T-helper 1 cell treated with Interleukin-12 subunit alpha and Interleukin-12 subunit beta and Interleukin-4 antibody, amounts not matched to agents 30 ng/mL and 1 ng/mL, for 36 hours (primary cell): ENCODE measurements at regions not wholly inside any gene's neighbourhood (a gene's known extent, or its start where the extent isn't known, plus 50 kb on each side); places are given as distances from the start of the nearest gene placed in this dataset.
"Not testable (repeated sequence)": the region's sequence is repeated elsewhere in the genome, so short reads cannot be mapped to it uniquely, and the experiment has no call there.

Experiments
- intact Hi-C: fragments of 100-400 bp; cut with micrococcal nuclease; formaldehyde crosslinking; loops from one replicate; pipeline ENCODE4 v1.15.1; 2024

DNA sequence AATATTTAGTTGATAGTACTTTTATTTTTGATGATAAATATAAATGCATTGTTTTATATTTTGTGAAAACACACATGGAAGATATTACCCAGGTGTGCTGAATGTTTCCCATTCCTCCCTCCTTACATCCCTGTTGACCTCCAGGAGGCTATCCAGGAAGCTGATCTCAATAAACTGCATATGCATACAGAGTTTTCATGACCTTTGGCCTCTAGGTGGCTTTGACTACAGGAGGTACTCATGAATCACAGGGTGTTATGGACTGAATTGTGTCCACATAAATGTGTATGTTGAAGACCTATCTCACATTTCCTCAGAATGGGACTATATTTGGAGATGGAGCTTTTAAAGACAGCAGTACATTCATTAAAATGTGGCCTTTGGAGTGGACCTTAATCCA, 914.9 kb upstream of the NCAM2 start:
- intact Hi-C loops = no loop called here

DNA sequence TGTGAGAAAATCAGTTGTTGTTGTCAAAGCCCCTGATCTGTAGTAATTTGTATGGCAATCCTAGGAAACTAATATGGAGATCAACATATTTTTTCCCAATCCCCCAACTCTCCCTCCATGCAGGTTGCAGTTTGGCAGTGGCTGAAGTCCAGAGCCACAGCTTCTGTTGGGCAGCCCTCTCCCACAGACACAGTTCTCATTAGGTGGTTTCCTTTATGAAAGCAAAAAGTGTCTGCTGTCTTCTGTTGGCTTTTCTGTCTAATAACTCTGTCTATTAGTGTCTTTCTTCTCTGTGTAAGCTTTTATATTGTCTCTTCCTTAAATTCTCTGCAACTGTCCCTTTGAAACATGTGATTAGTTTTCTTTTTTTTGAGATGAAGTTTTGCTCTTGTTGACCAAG, 914.3 kb upstream of the NCAM2 start:
- intact Hi-C loops = no loop called here

DNA sequence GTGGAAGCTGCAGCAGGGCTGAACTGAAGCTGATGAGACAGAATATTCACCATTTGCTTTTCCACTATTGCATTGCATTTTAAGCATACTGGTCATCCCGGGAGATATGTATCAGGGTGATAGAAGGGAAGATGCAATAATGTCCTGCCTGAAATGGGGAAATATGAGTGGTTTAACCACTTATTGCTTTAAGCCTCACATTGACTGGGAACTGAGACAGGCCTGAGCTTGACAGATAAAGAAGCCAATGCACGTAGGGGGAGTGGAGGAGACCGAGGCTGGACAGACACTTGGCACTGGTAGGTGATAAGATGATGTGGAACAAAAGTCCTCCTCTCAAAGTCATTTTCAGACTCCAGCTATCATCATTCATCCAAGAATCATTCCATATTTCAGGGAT, 911.7 kb upstream of the NCAM2 start:
- intact Hi-C loops = no loop called here

DNA sequence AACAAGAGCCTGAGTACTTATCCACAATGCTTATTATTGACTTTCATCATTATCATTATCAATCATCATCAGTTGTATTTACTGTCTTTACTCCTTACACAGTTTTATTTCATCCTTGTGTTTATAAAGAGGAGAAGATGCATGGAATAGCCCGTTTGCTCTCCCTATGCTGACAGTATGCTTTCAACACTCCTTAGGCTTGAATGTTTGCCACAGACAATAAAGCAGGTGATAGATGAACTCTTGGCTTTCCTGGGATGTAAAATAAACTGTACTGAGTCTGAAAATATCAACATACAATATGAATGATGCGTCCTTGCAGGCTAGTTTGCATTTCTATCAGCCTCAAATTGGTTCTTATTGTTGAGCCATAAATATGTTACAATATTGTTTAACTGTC, 891.8 kb upstream of the NCAM2 start:
- intact Hi-C loops = no loop called here

DNA sequence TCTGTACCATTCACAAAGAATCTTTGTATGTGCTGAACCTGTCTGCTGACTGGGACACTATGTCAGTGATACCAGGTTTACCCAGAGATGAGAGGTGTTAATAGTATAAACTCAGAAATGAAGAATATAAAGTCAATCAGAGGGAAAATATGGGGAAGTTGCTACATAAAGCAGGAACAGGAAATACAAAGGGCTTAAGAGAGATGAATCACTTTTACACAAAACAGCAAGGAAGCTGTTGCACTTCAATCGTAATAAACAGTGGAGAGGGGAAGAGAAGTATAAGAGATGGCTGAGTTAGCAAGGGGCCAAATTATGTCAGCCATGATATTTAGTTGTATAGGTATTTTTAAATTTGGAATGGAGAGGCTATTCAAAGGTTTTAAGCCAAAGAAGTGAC, 890.2 kb upstream of the NCAM2 start:
- intact Hi-C loops = no loop called here

DNA sequence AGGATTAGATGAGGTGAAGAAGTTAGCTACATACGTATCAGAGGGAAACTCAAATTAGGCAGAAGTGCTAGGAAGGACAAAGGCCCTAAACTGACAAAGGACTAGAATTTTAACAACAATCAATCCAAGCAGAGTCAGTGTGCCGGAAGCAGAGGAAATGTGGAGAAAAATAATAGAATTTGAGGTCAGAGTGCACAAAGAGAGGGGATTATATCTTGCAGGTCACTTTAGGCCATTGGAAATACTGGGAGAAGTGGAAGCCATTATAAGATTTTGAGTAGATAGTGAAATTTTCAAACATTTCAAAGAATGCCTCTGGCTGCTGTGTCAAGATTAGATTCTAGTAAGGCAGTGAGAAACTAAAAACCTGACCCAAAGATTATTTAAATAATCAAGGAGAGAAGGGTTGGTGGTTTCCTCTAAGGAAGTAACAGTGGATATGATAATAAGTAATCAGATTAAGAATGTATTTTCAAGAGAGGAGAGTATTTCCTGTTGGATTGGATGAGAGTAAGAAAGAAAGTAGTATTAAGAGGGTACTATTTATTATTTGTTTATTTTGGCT, 889.2 kb upstream of the NCAM2 start:
- intact Hi-C loops = no loop called here

DNA sequence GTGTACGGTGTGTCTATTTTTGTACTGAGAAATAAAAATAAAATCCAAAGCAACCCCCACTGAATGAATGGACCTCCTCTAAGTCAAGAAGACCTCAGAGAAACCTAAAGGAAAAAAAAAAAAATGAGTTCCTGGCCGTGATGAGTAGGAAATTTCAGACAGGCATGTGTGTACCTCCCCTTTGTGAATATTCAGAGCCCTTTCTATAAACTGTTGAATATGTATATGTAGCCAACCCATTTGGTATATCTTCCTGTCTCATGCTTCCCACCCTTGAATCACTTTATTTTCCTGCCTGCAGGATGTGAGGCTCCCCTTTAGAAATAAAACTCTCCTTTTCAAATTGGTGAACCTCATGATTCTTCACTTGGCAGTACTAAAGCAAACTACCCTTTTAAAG, 887.8 kb upstream of the NCAM2 start:
- intact Hi-C loops = no loop called here

DNA sequence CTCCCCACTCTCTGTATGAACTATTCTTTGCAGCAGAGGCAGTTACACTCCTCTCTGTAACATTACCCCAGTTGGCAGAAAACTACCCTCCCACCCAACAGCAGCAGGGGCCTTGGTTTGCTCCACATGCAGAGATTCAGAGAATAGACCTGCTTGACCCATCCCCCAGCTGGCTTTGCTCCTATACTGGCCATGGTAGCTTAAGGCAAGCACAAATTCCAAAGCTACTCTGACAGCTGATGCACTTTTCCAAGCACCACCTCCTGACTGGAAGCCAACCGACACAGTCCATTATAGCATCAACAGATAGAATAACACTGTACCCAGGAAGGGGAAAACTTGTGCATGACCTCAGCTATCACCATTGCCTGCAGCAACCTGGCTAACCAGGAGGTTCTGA, 846.5 kb upstream of the NCAM2 start:
- intact Hi-C loops = no loop called here

DNA sequence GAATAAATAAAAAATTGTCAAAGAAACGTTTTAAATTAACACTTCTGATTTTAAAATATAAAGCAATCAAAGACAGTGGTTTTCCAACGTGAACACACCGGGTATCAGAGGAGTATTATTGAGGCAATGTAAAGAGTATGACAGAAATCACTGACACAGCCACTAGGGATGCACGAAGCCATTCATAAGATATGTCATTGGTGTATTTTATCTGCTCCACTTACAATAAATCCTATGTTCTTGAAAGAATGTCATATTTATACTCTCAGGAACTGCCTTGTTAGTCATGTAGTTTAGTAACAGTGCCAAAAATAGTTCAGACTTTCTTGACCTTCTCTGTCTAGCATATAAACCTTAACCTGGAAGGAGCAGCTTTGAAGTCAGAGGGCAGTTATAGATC, 835.0 kb upstream of the NCAM2 start:
- intact Hi-C loops = no loop called here

DNA sequence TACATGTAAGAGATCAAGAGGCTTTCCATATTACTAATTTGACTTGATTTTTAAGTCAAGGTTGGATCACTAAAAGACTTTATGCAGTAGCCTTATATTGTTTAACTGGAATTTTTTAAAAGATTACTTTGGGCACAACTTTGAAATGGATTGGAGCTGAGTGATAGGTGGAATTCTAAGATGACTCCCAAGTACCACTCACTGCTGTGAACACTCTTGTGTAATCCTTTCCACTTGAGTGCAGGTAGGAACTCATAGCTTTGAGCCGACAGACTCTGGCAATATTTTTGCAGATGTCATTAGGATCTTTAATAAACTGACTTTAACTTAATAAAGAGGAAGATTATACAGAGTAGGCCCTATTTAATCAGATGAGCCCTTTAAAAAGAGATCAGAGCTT, 831.1 kb upstream of the NCAM2 start:
- intact Hi-C loops = no loop called here

DNA sequence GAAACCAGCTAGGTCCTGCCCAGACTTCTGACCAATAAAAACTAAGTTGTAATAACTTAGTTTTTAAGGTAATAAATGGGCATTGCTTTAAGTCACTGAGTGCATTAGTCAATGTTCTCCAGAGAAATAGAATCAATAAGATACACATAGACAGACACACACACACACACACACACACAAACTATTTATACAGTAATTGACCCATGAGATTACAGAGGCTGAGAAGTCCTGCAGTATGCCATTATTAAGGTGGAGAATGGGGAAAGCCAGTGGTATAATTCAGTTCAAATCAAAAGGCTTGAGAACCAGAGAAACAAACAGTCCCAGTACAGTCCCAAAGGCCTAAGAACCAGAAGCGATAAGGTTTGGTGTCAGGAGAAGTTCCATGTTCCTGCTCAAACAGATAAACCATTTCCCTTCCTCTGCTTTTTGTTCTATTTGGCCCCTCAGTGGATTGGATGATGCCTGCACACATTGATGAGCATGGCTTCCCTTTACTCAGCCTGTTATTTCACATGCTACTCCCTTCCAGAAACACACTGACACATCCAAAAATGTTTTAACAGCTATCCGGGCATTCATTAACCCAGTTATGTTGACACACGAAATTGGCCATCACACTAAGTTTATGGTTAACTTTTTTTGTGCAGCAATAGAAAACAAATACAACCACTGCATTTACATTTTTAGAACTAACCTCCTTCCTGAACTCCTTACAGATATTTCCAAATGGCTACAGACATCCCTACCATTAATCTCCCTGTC, 828.2 kb upstream of the NCAM2 start:
- intact Hi-C loops = no loop called here

DNA sequence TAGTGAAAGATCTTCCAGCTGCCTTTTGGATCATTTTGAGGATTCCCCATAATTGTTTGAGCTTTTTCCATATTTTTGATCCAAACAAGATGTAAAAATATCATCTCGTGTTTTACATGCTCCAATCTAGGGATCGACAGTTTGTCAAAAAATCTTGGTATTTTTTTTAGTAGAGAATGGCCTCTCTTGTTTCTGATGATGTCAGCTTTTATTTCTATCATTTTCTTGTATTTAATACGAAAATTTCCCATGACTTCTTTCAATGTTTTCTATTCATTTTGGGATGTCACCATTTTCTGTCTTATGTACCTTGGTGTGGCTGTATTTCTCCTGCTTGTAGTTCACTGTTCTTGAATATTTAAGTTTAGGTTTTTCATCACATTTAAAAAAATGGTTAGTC, 812.0 kb upstream of the NCAM2 start:
- intact Hi-C loops = no loop called here

DNA sequence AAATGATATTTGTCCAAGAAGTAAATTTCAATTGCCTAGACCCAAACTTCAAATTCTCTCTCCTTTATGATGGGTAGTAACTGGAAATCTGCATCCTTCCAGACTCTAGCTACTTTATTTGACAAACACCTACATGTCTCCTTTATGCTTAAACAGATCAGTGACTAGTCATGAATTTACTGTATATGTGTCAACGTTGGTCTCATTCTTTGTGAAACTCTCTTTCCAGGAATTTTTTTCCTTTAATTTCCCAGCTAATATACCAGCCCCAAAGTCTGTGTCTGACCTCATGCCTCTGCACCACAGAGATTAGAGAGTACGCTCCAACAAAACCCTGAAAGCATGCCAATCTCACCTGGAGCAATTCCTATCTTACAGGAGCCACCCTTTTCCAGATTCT, 811.2 kb upstream of the NCAM2 start:
- intact Hi-C loops = no loop called here

DNA sequence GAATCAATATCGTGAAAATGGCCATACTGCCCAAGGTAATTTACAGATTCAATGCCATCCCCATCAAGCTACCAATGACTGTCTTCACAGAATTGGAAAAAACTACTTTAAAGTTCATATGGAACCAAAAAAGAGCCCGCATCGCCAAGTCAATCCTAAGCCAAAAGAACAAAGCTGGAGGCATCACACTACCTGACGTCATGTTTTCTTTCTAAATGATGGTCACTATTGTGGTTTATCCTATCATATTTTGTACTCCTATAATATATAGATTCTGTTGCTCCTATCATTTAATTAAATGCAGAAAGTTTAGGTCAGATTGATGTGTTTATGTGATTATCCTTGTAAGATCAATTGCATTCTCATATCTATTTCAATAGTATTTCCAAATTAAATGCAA, 796.9 kb upstream of the NCAM2 start:
- intact Hi-C loops = not testable (repeated sequence)

DNA sequence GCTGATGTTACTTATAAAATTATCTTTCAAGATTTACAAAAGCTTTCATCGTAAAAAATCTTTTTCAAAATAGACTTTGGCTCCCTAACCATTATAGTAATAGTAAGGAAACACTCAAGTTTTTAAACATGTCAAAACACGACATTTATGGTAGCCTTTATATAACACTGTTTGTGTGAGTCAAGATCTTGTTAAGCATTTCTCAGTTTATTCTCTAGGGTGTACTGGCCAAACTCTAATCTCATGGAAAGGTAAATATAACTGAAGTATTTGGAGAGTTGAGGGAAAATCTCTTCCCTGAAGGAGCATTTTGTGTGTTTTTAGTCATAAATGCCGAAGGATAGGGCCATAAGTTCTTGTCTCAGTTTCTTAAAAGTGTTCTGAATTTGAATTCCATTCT, 790.9 kb upstream of the NCAM2 start:
- intact Hi-C loops = no loop called here

DNA sequence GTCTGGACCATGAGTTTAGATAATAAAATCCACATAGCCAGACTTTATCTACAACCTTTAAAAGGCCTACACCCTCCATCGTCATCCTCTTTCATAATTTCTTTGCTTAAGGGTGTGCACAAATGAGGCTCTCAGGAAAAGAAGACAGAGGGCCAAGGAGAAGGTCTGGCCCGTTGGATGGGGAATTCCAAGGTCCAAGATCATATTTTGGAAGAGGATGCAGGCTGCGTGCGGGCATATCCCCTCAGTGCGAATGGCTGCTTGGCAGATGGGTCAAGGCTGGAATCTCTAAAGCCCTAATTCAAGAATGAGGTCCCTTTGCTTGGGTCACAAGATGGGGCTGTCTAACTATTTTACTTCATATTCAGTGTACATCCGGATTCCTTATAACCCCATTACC, 782.2 kb upstream of the NCAM2 start:
- intact Hi-C loops = no loop called here

DNA sequence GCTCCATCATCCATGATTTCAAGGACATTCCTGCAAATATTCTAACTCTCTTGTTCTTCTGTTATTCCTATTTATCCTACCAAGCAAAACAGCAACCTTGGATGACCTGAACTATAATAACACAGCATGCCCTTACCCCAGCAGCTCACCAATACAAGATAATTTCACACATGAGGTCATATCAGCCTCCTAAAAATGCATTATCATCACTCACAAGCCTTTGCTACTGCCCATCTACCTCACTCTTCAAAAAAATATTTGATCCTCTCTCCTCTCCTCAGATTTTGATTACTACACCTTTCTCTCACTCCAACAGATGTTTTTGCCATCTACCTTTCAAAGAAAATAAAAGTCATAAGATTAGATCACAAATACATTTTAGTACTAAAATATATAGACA, 777.6 kb upstream of the NCAM2 start:
- intact Hi-C loops = no loop called here

DNA sequence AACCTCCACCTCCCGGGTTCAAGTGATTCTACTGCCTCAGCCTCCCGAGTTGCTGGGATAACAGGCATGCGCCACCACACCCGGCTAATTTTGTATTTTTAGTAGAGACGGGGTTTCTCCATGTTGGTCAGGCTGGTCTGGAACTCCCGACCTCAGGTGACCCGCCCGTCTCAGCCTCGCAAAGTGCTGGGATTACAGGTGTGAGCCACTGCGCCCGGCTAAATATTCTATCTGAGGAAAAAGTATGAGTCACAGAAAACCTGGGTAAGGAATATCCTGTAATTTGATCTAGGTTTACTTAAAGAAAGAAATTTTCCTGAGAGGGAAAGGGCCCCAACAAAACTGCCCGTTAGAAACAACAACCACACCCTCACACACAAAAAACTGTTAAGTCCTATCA, 776.2 kb upstream of the NCAM2 start:
- intact Hi-C loops = not testable (repeated sequence)

DNA sequence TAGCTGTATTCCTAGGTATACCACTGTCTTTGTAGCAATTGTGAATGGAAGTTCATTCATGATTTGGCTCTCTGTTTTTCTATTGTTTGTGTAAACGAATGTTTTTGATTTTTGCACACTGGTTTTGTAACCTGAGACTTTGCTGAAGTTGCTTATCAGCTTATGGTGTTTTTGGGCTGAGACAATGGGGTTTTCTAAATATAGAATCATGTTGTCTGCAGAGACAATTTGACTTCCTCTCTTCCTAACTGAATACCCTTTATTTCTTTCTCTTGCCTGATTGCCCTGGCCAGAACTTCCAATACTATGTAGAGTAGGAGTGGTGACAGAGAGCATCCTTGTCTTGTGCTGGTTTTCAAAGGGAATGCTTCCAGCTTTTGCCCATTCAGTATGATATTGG, 761.6 kb upstream of the NCAM2 start:
- intact Hi-C loops = not testable (repeated sequence)

DNA sequence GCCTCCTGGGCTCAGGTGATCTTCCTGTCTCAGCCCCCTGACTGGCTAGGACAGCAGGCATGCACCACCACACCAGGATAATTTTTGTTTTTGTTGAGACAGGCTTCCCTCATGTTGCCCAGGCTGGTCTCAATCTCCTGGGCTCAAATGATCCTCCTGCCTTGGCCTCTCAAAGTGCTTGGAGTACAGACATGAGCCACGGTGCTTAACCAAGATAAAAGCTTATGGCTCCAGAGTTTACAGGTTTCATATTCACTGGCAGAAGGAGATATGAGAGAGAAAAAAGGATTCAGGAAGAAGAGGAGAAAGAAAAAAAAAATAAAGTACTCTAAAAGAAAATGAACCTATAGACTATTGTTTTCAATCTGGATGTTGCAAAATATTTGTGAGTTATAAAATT, 748.8 kb upstream of the NCAM2 start:
- intact Hi-C loops = no loop called here

DNA sequence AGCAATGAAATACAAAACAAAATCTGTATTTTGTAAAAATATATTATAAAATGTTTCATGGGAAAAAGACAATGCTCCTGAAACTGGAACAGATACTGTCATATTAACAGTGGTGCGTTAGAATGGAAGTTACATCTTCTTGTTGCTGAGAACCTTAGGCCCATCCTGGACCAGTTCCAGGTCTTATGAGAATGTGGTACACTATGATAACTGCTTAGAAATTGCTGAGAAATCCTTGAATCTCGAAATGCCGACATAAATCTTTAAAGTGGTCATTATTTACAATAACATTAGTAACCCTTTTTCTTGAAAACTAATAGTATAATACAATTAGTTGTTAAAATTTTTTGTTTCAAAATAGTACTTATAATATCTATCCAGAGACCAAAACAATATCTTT, 747.9 kb upstream of the NCAM2 start:
- intact Hi-C loops = no loop called here

DNA sequence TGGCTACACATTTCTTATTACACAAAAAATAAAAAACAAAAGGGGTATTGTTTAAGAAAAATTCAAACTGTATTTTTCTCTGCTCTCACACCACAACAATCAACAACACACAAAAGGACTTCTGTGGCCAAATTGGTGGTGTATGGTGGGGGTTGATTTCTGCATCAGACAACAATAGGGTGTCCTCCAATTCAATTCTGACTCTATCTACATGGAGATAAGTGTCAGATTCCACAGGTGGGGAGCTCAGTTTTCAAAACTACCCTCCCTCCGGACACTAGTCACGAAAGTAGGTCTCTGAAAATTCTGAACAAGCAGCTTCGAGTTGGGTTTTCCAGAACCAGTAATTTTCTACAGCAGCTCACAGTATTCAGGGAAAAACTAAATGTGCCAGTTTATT, 744.9 kb upstream of the NCAM2 start:
- intact Hi-C loops = no loop called here

DNA sequence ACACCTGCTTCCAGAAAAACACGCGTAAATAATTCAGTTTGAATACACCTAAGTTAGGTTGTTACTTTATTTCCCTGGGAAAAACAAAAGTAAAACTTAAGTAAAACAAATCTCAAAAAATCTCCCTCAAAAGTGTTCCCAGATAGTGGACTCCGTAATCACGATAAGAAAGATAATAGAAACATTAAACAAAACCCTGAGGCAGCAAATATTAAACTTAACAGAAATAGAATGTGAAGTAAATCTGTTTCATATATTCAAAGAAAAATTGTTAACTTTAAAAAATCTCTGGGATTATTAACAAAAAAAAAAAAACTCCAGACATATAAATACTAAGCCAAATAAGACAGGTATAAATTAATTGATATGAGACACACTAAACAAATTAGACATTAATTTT, 743.2 kb upstream of the NCAM2 start:
- intact Hi-C loops = no loop called here
